ENCODE measurements at regions not wholly inside any gene's neighbourhood (a gene's known extent, or its start where the extent isn't known, plus 50 kb on each side); places are given as distances from the start of the nearest gene placed in this dataset.

GRCh38 chr2:205902041-205902899 is 183.7 kb downstream of the INO80D start (continued):
- TF ChIP-seq, protein P1, sequence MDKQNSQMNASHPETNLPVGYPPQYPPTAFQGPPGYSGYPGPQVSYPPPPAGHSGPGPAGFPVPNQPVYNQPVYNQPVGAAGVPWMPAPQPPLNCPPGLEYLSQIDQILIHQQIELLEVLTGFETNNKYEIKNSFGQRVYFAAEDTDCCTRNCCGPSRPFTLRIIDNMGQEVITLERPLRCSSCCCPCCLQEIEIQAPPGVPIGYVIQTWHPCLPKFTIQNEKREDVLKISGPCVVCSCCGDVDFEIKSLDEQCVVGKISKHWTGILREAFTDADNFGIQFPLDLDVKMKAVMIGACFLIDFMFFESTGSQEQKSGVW (CRISPR knock-in tag; IDR thresholded peaks at IDR 0.05; ENCODE audit: borderline replicate concordance) = no peak
- TF ChIP-seq ESRRA (CRISPR knock-in tag; IDR thresholded peaks at IDR 0.05; ENCODE audit: low read depth) (no peak), ZNF713 (CRISPR knock-in tag; IDR thresholded peaks at IDR 0.05) (no peak), ZNF674 (CRISPR knock-in tag; IDR thresholded peaks at IDR 0.05; ENCODE audit: low read depth) (no peak), CEBPB (IDR thresholded peaks at IDR 0.05; ENCODE audit: borderline replicate concordance, low read depth, low read length) (no peak), ARID3A (IDR thresholded peaks at IDR 0.05; ENCODE audit: low read depth, low read length) (peak; percentile 60), TBP (CRISPR knock-in tag; IDR thresholded peaks at IDR 0.05) (no peak), ZBTB14 (CRISPR knock-in tag; IDR thresholded peaks at IDR 0.05) (no peak), ZNF335 (CRISPR knock-in tag; IDR thresholded peaks at IDR 0.05) (no peak), BCL6 (CRISPR knock-in tag; IDR thresholded peaks at IDR 0.05) (peak; percentile 62), ELF3 (CRISPR knock-in tag; IDR thresholded peaks at IDR 0.05) (no peak), GFI1 (CRISPR knock-in tag; IDR thresholded peaks at IDR 0.05; ENCODE audit: borderline replicate concordance) (peak; percentile 98), MIER3 (CRISPR knock-in tag; IDR thresholded peaks at IDR 0.05; ENCODE audit: borderline replicate concordance) (peak; percentile 47; the same call in 1 of the 2 replicates), ZNF12 (CRISPR knock-in tag; IDR thresholded peaks at IDR 0.05) (no peak), TCF7 (IDR thresholded peaks at IDR 0.05; ENCODE audit: low read depth) (peak; percentile 18; the same call in 1 of the 2 replicates), NR2F2 (IDR thresholded peaks at IDR 0.05; ENCODE audit: borderline replicate concordance, low read depth) (no peak), MLX (CRISPR knock-in tag; IDR thresholded peaks at IDR 0.05) (no peak), ZNF230 (CRISPR knock-in tag; IDR thresholded peaks at IDR 0.05) (no peak), ZNF619 (CRISPR knock-in tag; IDR thresholded peaks at IDR 0.05) (no peak), RBFOX2 (IDR thresholded peaks at IDR 0.05; ENCODE audit: low read depth, low read length) (no peak), RBAK (CRISPR knock-in tag; IDR thresholded peaks at IDR 0.05) (peak; percentile 29; the same call in 1 of the 2 replicates), ZNF263 (CRISPR knock-in tag; IDR thresholded peaks at IDR 0.05) (0 out of 2 replicates have a peak, but pooled peaks have one; percentile 33), ZNF644 (CRISPR knock-in tag; IDR thresholded peaks at IDR 0.05; ENCODE audit: low read depth) (no peak), GATAD2A (CRISPR knock-in tag; IDR thresholded peaks at IDR 0.05) (peak; percentile 57), ETV6 (CRISPR knock-in tag; conservative IDR thresholded peaks at IDR 0.05) (no peak), ZNF367 (CRISPR knock-in tag; IDR thresholded peaks at IDR 0.05; ENCODE audit: borderline replicate concordance) (no peak)
- TF ChIP-seq, protein P2, sequence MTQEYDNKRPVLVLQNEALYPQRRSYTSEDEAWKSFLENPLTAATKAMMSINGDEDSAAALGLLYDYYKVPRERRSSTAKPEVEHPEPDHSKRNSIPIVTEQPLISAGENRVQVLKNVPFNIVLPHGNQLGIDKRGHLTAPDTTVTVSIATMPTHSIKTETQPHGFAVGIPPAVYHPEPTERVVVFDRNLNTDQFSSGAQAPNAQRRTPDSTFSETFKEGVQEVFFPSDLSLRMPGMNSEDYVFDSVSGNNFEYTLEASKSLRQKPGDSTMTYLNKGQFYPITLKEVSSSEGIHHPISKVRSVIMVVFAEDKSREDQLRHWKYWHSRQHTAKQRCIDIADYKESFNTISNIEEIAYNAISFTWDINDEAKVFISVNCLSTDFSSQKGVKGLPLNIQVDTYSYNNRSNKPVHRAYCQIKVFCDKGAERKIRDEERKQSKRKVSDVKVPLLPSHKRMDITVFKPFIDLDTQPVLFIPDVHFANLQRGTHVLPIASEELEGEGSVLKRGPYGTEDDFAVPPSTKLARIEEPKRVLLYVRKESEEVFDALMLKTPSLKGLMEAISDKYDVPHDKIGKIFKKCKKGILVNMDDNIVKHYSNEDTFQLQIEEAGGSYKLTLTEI (CRISPR knock-in tag; conservative IDR thresholded peaks at IDR 0.05) = no peak

Data from HepG2 (cell line).